ENCODE measurements at regions not wholly inside any gene's neighbourhood (a gene's known extent, or its start where the extent isn't known, plus 50 kb on each side); places are given as distances from the start of the nearest gene placed in this dataset.

GRCh38 chr18:60577457-60577856, 204.9 kb upstream of the MC4R start:
- TF ChIP-seq CTCF (conservative IDR thresholded peaks at IDR 0.05; ENCODE audit: low read depth, low read length) (no peak), POLR2A (IDR thresholded peaks at IDR 0.05; ENCODE audit: low read depth, low read length) (no peak), MAFK (IDR thresholded peaks at IDR 0.05; ENCODE audit: low read depth, low read length) (no peak), RFX5 (IDR thresholded peaks at IDR 0.05; ENCODE audit: low read depth, low read length) (no peak), RAD21 (IDR thresholded peaks at IDR 0.05; ENCODE audit: low read length) (no peak), RCOR1 (IDR thresholded peaks at IDR 0.05; ENCODE audit: insufficient replicate concordance, low read length) (no peak), CEBPB (IDR thresholded peaks at IDR 0.05; ENCODE audit: low read depth, low read length) (no peak), CHD1 (IDR thresholded peaks at IDR 0.05; ENCODE audit: low read depth, low read length) (no peak), SMC3 (IDR thresholded peaks at IDR 0.05; ENCODE audit: low read depth, low read length) (no peak)

Measured in IMR-90 (cell line).